ENCODE measurements at regions not wholly inside any gene's neighbourhood (a gene's known extent, or its start where the extent isn't known, plus 50 kb on each side); places are given as distances from the start of the nearest gene placed in this dataset.

DNA sequence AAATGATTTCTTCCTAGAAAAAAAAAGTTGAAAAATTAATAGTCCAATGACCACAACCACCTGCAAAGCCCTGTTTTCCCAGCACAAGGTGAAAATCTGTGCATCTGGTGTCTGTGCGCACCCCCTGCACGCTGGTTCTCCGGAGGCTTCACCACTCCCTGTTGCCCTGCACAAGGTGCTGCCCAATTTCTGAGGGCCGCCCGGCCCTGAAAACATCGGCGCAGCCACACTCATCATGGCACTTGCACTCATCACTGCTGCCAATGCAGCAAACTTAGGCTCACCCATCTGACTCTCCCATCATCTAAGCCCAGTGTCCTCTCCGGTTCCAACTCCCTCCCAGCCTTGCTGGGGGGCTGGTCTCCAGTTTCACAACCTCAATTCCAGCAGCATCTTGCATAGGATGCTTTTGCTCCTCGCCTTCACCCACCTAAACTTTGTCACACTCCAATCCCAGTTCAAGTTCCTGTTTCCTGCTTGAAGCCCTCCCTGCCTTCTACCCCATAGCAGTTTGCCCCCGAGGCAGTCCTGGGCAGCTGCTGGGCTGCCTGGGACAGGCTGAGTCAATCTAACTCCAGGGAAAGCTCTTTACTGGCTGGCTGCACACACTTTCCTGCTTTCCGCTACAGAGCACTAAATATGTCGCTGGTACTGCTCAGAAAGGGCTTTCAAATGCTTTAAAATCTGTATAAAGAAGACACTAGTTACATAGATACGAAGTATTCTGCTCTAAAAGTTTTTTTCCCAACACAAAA lies 522.5 kb upstream of the ID2 start:
- no peak for TF ChIP-seq ZNF768 (tag by site-specific recombination; IDR thresholded peaks at IDR 0.05)
- no peak for TF ChIP-seq YY1 (tag by site-specific recombination; IDR thresholded peaks at IDR 0.05)
- TF ChIP-seq, protein P1, sequence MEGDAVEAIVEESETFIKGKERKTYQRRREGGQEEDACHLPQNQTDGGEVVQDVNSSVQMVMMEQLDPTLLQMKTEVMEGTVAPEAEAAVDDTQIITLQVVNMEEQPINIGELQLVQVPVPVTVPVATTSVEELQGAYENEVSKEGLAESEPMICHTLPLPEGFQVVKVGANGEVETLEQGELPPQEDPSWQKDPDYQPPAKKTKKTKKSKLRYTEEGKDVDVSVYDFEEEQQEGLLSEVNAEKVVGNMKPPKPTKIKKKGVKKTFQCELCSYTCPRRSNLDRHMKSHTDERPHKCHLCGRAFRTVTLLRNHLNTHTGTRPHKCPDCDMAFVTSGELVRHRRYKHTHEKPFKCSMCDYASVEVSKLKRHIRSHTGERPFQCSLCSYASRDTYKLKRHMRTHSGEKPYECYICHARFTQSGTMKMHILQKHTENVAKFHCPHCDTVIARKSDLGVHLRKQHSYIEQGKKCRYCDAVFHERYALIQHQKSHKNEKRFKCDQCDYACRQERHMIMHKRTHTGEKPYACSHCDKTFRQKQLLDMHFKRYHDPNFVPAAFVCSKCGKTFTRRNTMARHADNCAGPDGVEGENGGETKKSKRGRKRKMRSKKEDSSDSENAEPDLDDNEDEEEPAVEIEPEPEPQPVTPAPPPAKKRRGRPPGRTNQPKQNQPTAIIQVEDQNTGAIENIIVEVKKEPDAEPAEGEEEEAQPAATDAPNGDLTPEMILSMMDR (tag by site-specific recombination; IDR thresholded peaks at IDR 0.05): no peak
- TF ChIP-seq ZNF830 (tag by site-specific recombination; IDR thresholded peaks at IDR 0.05; ENCODE audit: low read depth): no peak
